BJ (cell line): ENCODE measurements at regions not wholly inside any gene's neighbourhood (a gene's known extent, or its start where the extent isn't known, plus 50 kb on each side); places are given as distances from the start of the nearest gene placed in this dataset.

ENCODE experiments used
- CTCF ChIA-PET: fragments of 350-600 bp; formaldehyde crosslinking; extraction: SDS; loops from one replicate; lab custom pipeline; 2021; ENCODE audit warnings: antibody characterized with exemption, inconsistent platforms; lab: Yijun Ruan, JAX
- POLR2A ChIA-PET: fragments of 300-600 bp; sonication (Branson Sonifier 250); formaldehyde crosslinking; extraction: SDS; loops from one replicate; lab custom pipeline; 2021; ENCODE audit warnings: antibody characterized with exemption; lab: Charles Lee
- DNase-seq: peaks from one replicate; pipeline ENCODE4 v3.0.0-alpha.2; 2011; ENCODE audit warnings: low read depth
- H3K27me3 ChIP-seq: 2 replicates; pipeline ENCODE4 v1.6.0; 2011; ENCODE audit warnings: low read length; ENCODE audit not compliant: control insufficient read depth, insufficient read depth
- H3K36me3 ChIP-seq: 2 replicates; pipeline ENCODE4 v1.5.1; 2011; ENCODE audit warnings: low read length; ENCODE audit not compliant: control insufficient read depth, insufficient read depth
- H3K4me3 ChIP-seq: 2 replicates; pipeline ENCODE4 v1.5.1; 2011; ENCODE audit warnings: low read depth, mild to moderate bottlenecking, control low read depth, low read length
- TF ChIP-seq, protein P1 (sequence below): IDR thresholded peaks from 2 replicates; pipeline ENCODE4 v1.5.1; 2011; ENCODE audit warnings: low read depth, mild to moderate bottlenecking, control low read depth, inconsistent platforms, low read length, moderate library complexity; ENCODE audit not compliant: insufficient read depth

DNA sequence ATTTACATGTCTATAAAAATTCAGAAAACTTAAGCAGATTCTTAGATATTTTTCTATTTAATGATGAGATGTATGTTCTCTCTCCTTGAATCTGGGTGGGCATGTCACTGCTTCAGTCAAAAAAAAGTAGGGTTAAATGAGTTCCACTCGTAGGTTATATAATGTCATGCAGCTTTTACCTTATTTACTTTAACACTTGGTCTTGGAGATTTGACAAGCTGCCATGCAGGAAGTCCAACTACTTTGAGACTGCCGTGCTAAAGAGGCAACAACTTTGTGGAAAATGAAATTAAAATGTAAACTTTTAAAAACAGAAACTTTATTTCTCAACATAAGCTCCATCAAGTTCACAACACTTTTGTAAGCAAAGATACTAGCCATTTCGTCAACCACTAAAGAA is 1336.0 kb upstream of the CDH8 start:
- ChIA-PET CTCF (no interaction called here), POLR2A (no interaction called here)
- DNase-seq, result no peak
- TF ChIP-seq, protein P1, sequence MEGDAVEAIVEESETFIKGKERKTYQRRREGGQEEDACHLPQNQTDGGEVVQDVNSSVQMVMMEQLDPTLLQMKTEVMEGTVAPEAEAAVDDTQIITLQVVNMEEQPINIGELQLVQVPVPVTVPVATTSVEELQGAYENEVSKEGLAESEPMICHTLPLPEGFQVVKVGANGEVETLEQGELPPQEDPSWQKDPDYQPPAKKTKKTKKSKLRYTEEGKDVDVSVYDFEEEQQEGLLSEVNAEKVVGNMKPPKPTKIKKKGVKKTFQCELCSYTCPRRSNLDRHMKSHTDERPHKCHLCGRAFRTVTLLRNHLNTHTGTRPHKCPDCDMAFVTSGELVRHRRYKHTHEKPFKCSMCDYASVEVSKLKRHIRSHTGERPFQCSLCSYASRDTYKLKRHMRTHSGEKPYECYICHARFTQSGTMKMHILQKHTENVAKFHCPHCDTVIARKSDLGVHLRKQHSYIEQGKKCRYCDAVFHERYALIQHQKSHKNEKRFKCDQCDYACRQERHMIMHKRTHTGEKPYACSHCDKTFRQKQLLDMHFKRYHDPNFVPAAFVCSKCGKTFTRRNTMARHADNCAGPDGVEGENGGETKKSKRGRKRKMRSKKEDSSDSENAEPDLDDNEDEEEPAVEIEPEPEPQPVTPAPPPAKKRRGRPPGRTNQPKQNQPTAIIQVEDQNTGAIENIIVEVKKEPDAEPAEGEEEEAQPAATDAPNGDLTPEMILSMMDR, result no peak
- H3K36me3 ChIP-seq, result no peaks in the 10 kb centered on the region
- no peaks in the 10 kb centered on the region for H3K27me3 ChIP-seq
- H3K4me3 ChIP-seq, result no peak overlapping the region

DNA sequence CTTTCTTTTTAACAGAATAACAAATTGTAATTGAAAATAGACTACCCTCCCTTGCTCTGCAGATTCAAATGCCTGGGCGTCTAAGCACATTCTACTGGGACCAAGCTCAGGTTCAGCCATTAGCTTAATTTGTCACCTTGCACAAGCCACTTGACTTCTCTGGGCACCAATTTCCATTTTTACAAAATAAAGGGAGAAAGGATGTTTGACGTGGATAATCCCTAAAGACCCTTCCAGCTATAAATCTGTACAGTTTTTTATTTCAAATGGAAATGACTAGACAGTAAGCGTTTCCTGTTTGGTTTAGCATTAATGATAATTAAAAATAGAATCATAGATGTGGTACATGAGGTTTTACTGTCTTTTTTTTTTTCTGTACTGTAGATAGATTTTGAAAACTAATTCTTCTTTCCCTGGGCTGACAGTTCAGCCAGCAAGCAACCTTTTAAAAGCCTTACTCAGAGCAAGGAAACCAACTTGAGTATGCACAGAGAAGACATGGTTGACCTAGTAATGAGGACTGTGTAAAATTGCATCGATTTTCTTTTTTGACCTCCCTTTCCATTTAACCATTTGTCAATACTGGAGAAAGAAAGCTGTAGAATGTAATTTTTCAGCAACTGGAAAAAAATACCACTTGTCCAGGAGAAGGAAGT is 1329.5 kb upstream of the CDH8 start:
- CTCF ChIA-PET, result no interaction called here
- POLR2A ChIA-PET, result no interaction called here
- Histone ChIP-seq H3K27me3 (no peaks in the 10 kb centered on the region), H3K36me3 (no peaks in the 10 kb centered on the region), H3K4me3 (no peak overlapping the region)
- TF ChIP-seq, protein P1, result no peak
- no peak for DNase-seq

DNA sequence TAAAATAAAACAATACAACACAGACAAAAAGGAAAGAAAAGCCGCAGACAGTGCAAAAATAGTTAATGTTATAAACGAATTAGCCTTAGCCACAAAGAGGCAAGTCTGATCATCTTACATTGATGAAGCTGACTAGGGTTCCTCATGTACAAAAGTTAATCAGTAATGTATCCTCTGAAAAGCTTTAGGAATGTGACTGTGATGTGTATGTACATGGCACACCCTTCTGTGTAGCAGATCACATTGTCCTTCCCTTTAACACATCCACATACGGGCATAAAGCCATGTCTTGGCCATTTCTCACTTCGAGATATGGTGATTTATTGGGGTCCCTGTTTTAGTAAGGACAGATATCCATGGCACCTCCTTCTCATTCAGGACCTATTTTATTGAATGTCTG is 1327.5 kb upstream of the CDH8 start:
- Histone ChIP-seq H3K4me3 (no peak overlapping the region), H3K27me3 (no peaks in the 10 kb centered on the region), H3K36me3 (no peaks in the 10 kb centered on the region)
- DNase-seq, result no peak
- CTCF ChIA-PET, result no interaction called here
- TF ChIP-seq, protein P1, result no peak
- POLR2A ChIA-PET, result no interaction called here

DNA sequence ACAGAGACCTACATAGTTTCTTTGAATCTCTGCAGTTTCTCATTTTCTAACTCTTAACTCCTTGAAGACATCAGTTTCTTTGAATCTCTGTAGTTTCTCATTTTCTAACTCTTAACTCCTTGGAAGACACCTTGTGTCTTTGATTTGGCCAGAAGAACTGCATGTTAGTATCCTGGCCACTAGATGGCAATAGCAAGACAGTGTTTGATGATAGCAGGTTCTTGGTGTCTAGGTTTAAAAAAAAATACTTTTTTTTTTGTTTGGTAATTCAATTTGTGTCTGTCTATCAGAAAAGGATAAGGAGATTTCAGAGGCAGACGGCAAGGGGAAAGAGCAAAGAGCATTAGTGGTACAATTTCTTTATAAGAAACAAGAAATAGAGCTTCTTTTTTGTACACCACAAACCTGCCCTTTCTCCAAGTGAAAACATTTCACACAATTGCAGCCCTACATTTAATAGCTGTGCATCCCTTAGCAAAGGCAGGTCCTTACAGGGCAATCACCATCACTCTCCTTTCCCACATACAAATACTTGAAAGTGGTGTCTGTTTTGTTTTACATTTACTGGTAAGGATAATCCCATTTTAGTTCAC is 1324.9 kb upstream of the CDH8 start:
- DNase-seq, result no peak
- Histone ChIP-seq H3K36me3 (no peaks in the 10 kb centered on the region), H3K27me3 (no peaks in the 10 kb centered on the region), H3K4me3 (no peak overlapping the region)
- ChIA-PET POLR2A (no interaction called here), CTCF (interaction anchor here (0.6 to 1.1 kb wide), 2 partner anchors 11 to 1166 kb away, joined by 3 to 4 read pairs; no protein-coding TSS in a partner anchor)
- TF ChIP-seq, protein P1, result peak; percentile 86

DNA sequence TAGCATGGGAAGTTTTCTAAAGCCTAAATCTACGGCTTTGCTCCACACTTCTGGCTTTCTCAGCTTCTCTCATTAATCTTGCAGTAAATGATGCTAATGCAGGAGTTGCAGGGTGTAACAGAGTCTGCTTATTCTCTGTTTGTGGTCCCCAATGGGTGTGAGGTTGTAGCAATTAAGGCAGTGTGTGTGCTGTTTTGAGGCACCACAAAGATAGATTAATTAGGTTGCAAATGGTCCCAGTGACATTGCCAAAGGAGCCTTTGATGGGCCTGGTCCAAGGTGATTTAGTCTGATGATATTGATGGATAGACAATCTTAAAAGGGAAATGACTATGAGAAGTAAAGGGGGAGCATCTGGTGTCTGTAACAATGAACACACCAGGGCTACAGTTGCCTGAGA is 1313.7 kb upstream of the CDH8 start:
- ChIA-PET CTCF (interaction anchor here (1.1 kb wide), 1 partner anchor 12 kb away, joined by 3 read pairs; no protein-coding TSS in a partner anchor), POLR2A (no interaction called here)
- DNase-seq, result no peak
- TF ChIP-seq, protein P1, result no peak
- Histone ChIP-seq H3K36me3 (no peaks in the 10 kb centered on the region), H3K4me3 (no peak overlapping the region), H3K27me3 (no peaks in the 10 kb centered on the region)
